Mesothelial cell of epicardium (in vitro differentiated cells): ENCODE measurements at regions not wholly inside any gene's neighbourhood (a gene's known extent, or its start where the extent isn't known, plus 50 kb on each side); places are given as distances from the start of the nearest gene placed in this dataset.

ENCODE experiments used
- DNase-seq, 2 experiments: peaks; one replicate each; pipeline ENCODE4 v3.0.0; 2021; ENCODE audit warnings: low spot score in 2 of 2; ENCODE audit not compliant: unreplicated experiment in 2 of 2
- H3K27ac Mint-ChIP-seq: 2 replicates; pipeline ENCODE4 v1.8.0; 2021; ENCODE audit warnings: mixed read lengths
- H3K27me3 Mint-ChIP-seq: 2 replicates; pipeline ENCODE4 v1.8.0; 2021; ENCODE audit warnings: low read depth, mixed read lengths
- H3K36me3 Mint-ChIP-seq: 2 replicates; pipeline ENCODE4 v1.8.0; 2021; ENCODE audit warnings: mixed read lengths
- H3K4me1 Mint-ChIP-seq: 2 replicates; pipeline ENCODE4 v1.8.0; 2021; ENCODE audit warnings: mixed read lengths
- H3K4me3 Mint-ChIP-seq: 2 replicates; pipeline ENCODE4 v1.8.0; 2021; ENCODE audit warnings: mild to moderate bottlenecking, moderate library complexity, mixed read lengths
- H3K9me3 Mint-ChIP-seq: 2 replicates; pipeline ENCODE4 v1.8.0; 2021; ENCODE audit warnings: mixed read lengths
- CTCF ChIP-seq: fragments of 200-600 bp; sonication (generic); IDR thresholded peaks from one replicate; pipeline ENCODE4 v1.5.0; 2021; ENCODE audit warnings: antibody characterized with exemption; ENCODE audit not compliant: unreplicated experiment

- DNase-seq: no peak
- H3K4me1 Mint-ChIP-seq: peaks cover 1% of the 10 kb centered on the region
- no peak for TF ChIP-seq CTCF
- no peak overlapping the region for H3K4me3 Mint-ChIP-seq
- no peaks in the 10 kb centered on the region for H3K9me3 Mint-ChIP-seq
- H3K27me3 Mint-ChIP-seq: no peaks in the 10 kb centered on the region
- no peak overlapping the region for H3K27ac Mint-ChIP-seq
- no peaks in the 10 kb centered on the region for H3K36me3 Mint-ChIP-seq
Observed at GRCh38 chr18:39515299-39515698, 1949.7 kb upstream of the CELF4 start.

DNA sequence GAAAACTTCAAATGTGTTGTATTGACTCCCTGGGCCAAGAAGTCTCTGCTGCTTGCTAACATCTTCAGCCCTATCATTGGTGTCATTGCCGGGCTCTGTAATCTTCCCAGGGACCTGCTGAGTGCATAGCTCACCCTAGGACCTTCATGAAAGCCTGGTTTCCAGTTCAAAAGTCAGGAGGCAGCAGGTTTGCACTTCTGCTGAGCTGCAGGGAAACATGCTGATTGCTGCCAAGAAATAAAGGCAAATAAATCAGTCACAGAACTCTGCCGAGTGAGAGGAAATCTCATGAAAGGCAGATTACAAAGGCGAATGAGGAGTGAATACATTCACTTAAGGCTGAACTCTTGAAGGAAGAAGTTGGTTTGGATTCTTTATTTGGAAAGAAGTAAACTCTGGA, 1947.6 kb upstream of the CELF4 start:
- peaks cover 1% of the 10 kb centered on the region for H3K4me1 Mint-ChIP-seq
- H3K9me3 Mint-ChIP-seq: no peaks in the 10 kb centered on the region
- no peak for TF ChIP-seq CTCF

GRCh38 chr18:39506581-39507330, 1941.2 kb upstream of the CELF4 start:
- Mint-ChIP-seq H3K36me3 (no peaks in the 10 kb centered on the region), H3K4me1 (peaks cover 10% of the 10 kb centered on the region), H3K27me3 (no peaks in the 10 kb centered on the region), H3K9me3 (no peaks in the 10 kb centered on the region), H3K27ac (no peak overlapping the region), H3K4me3 (no peak overlapping the region)
- no peak for TF ChIP-seq CTCF
- no peak for DNase-seq

More for the DNA sequence above, 1947.6 kb upstream of the CELF4 start:
- DNase-seq: no peak
- H3K27ac Mint-ChIP-seq: no peak overlapping the region
- no peaks in the 10 kb centered on the region for H3K36me3 Mint-ChIP-seq
- H3K4me3 Mint-ChIP-seq: no peak overlapping the region
- H3K27me3 Mint-ChIP-seq: no peaks in the 10 kb centered on the region

- Mint-ChIP-seq H3K4me1 (peaks cover 13% of the 10 kb centered on the region), H3K27me3 (no peaks in the 10 kb centered on the region), H3K27ac (no peak overlapping the region), H3K36me3 (no peaks in the 10 kb centered on the region), H3K4me3 (no peak overlapping the region), H3K9me3 (peaks cover 14% of the 10 kb centered on the region)
- no peak for DNase-seq
- no peak for TF ChIP-seq CTCF
Observed at GRCh38 chr18:39500306-39500705, 1934.7 kb upstream of the CELF4 start.

GRCh38 chr18:39497821-39498220, 1932.2 kb upstream of the CELF4 start:
- Mint-ChIP-seq H3K4me1 (peaks cover 11% of the 10 kb centered on the region), H3K36me3 (no peaks in the 10 kb centered on the region)
- TF ChIP-seq CTCF: no peak

More at GRCh38 chr18:39497821-39498220, 1932.2 kb upstream of the CELF4 start:
- Mint-ChIP-seq H3K9me3 (peaks cover 14% of the 10 kb centered on the region), H3K27ac (no peak overlapping the region), H3K4me3 (no peak overlapping the region), H3K27me3 (no peaks in the 10 kb centered on the region)
- no peak for DNase-seq
